22Rv1 (cell line): ENCODE measurements at regions not wholly inside any gene's neighbourhood (a gene's known extent, or its start where the extent isn't known, plus 50 kb on each side); places are given as distances from the start of the nearest gene placed in this dataset.

ENCODE experiments used
- ZFX ChIP-seq: fragments of 450-650 bp; IDR thresholded peaks from 2 replicates; pipeline ENCODE4 v1.6.1; 2017; ENCODE audit warnings: antibody characterized with exemption, borderline replicate concordance
- TF ChIP-seq, protein P1 (sequence below): fragments of 450-650 bp; IDR thresholded peaks from 2 replicates; pipeline ENCODE4 v1.5.1; 2017; ENCODE audit warnings: mild to moderate bottlenecking

DNA sequence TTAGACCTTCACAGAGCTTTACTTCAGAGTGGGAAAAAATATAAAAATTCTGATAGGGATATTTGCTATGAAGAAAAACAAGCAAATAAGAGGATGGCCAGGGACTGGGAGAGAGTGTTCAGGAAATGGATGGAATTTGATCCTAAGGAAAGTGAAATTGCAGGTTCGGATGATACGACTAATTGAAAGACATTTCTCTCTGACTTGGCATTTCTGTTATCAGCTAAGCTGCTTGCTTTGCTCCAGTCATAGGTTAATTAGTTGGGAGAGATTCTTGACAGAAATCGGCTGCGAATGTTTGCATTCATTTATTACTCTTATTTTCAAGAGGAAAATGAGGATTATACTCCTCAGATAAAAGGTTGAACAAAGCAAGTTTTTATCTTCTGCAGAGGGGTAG lies 808.7 kb upstream of the NECTIN3 start:
- TF ChIP-seq, protein P1, sequence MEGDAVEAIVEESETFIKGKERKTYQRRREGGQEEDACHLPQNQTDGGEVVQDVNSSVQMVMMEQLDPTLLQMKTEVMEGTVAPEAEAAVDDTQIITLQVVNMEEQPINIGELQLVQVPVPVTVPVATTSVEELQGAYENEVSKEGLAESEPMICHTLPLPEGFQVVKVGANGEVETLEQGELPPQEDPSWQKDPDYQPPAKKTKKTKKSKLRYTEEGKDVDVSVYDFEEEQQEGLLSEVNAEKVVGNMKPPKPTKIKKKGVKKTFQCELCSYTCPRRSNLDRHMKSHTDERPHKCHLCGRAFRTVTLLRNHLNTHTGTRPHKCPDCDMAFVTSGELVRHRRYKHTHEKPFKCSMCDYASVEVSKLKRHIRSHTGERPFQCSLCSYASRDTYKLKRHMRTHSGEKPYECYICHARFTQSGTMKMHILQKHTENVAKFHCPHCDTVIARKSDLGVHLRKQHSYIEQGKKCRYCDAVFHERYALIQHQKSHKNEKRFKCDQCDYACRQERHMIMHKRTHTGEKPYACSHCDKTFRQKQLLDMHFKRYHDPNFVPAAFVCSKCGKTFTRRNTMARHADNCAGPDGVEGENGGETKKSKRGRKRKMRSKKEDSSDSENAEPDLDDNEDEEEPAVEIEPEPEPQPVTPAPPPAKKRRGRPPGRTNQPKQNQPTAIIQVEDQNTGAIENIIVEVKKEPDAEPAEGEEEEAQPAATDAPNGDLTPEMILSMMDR, result no peak
- TF ChIP-seq ZFX, result no peak
